Chondrocyte (in vitro differentiated cells): ENCODE measurements at regions not wholly inside any gene's neighbourhood (a gene's known extent, or its start where the extent isn't known, plus 50 kb on each side); places are given as distances from the start of the nearest gene placed in this dataset.

Experiments
- DNase-seq: peaks from one replicate; pipeline ENCODE4 v3.0.0; 2021; ENCODE audit warnings: mixed read lengths, low spot score
- H3K27ac Mint-ChIP-seq: one replicate; pipeline ENCODE4 v1.8.0; 2021; ENCODE audit warnings: mild to moderate bottlenecking, moderate library complexity, mixed read lengths; ENCODE audit not compliant: unreplicated experiment
- H3K27me3 Mint-ChIP-seq: 2 replicates; pipeline ENCODE4 v1.8.0; 2021; ENCODE audit warnings: low read depth, mixed read lengths
- H3K36me3 Mint-ChIP-seq: 2 replicates; pipeline ENCODE4 v1.8.0; 2021; ENCODE audit warnings: low read depth, mixed read lengths
- H3K4me1 Mint-ChIP-seq: 2 replicates; pipeline ENCODE4 v1.8.0; 2021; ENCODE audit warnings: low read depth, mild to moderate bottlenecking, mixed read lengths
- H3K4me3 Mint-ChIP-seq: one replicate; pipeline ENCODE4 v1.8.0; 2021; ENCODE audit warnings: mild to moderate bottlenecking, moderate library complexity, mixed read lengths; ENCODE audit not compliant: unreplicated experiment
- H3K9me3 Mint-ChIP-seq: 2 replicates; pipeline ENCODE4 v1.8.0; 2021; ENCODE audit warnings: low read depth, mixed read lengths
- TF ChIP-seq, protein P1 (sequence below): fragments of 200-600 bp; sonication (generic); IDR thresholded peaks from 2 replicates; pipeline ENCODE4 v1.5.0; 2021; ENCODE audit warnings: antibody characterized with exemption, mild to moderate bottlenecking, moderate library complexity

DNA sequence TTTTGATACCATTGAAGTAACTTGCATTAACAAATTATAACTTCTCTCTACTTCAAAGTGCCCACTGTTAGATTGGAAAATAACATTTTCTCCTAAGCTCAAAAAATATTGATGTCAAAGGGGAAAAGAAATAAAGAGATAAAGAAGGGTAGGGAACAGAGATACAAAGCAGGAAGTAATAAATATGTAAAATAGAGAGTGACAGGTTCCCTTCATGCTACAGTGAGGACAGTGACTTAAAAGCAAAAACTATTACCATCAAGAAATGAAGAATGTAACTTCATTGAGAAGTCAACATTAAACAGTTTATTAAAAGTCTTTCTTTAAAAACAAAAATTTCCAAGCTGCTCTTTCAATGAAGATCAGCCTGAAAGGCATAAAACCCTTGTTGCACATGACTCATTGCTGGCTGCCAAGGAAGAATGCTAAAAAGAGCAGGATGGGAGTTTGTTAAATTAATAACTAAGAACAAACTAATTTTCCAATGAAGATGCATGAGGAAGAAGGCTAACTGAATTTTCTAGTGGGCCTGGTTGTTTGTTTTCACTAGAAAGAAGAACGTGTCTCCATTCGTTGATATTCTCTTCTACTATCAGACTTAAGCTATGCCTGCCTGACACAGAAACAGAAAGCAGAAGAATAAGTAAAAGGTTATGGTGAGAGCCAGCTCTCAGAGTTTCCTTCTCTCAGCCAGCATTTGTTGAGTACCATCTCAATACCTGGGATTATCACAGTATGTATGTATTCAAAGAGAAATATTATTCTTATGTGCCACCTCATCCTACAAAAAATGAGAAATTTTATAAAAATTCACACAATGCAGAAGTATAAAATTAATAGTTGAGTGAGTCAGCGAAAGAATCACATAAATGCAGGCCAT is 197.8 kb upstream of the NREP start:
- Mint-ChIP-seq H3K36me3 (peaks cover 1% of the 10 kb centered on the region), H3K4me1 (peaks cover 81% of the 10 kb centered on the region), H3K27me3 (no peaks in the 10 kb centered on the region), H3K9me3 (peaks cover 14% of the 10 kb centered on the region), H3K4me3 (no peak overlapping the region), H3K27ac (peak overlapping the region; percentile 90)
- TF ChIP-seq, protein P1, sequence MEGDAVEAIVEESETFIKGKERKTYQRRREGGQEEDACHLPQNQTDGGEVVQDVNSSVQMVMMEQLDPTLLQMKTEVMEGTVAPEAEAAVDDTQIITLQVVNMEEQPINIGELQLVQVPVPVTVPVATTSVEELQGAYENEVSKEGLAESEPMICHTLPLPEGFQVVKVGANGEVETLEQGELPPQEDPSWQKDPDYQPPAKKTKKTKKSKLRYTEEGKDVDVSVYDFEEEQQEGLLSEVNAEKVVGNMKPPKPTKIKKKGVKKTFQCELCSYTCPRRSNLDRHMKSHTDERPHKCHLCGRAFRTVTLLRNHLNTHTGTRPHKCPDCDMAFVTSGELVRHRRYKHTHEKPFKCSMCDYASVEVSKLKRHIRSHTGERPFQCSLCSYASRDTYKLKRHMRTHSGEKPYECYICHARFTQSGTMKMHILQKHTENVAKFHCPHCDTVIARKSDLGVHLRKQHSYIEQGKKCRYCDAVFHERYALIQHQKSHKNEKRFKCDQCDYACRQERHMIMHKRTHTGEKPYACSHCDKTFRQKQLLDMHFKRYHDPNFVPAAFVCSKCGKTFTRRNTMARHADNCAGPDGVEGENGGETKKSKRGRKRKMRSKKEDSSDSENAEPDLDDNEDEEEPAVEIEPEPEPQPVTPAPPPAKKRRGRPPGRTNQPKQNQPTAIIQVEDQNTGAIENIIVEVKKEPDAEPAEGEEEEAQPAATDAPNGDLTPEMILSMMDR = no peak
- DNase-seq = no peak

DNA sequence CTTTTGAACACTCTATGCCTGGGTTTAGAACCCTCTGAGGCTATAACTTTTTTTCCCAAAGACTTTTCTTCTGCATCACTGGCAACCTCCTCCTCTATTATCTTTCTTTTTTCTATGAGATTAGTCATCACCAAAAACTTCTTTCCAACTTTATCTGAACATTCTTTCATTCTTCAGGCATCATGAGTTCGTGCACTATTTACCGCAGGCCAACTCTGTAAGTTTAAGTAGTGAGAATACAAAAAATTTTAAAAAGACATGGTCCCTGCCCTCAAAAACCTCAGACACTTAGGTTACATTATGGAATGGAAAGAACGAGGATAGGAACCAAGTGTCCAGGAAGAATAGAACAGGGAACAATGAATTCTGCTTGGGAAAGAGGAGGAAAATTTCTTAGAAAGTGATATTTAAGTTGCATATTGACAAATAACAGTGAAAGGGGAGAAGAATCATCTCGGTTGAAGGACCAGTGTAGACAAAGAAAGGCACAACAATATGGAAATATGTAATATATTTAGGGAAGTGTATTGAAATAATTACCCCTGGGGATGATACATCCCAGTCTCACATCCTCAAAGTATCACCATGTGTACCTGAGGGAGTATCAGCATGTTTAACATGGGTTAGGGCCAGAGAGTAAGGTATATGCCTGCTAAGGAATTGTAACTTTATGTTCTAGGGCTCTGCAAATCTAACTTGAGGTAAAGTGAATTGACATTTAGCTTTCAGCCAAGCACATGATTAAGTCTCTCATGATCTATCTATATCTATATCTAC is 196.5 kb upstream of the NREP start:
- Mint-ChIP-seq H3K9me3 (peaks cover 14% of the 10 kb centered on the region), H3K4me3 (peak overlapping the region; percentile 3), H3K36me3 (peaks cover 1% of the 10 kb centered on the region), H3K4me1 (peaks cover 79% of the 10 kb centered on the region), H3K27ac (peak overlapping the region; percentile 90), H3K27me3 (no peaks in the 10 kb centered on the region)
- DNase-seq = no peak
- TF ChIP-seq, protein P1 = no peak

DNA sequence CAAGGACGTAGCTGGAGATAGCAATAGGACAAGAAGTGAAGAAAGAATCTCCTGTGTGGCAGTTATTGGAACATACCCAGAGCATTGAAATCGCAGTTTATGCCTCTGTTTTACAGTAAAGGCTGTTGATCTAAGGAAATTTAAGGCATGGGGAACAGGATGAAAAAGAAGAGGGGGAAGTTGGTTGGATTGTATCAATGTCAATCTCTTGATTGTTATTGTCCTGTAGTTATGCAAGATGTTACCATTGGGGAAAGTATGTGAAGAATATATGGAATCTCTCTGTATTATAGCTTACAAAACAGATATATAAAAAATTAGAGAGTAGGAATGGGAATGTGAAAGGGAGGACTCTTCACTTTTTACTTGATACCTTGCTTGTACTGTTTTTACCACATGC is 195.6 kb upstream of the NREP start:
- DNase-seq = no peak
- Mint-ChIP-seq H3K9me3 (peaks cover 14% of the 10 kb centered on the region), H3K27ac (peak overlapping the region; percentile 90), H3K27me3 (no peaks in the 10 kb centered on the region), H3K4me3 (no peak overlapping the region), H3K4me1 (peaks cover 81% of the 10 kb centered on the region), H3K36me3 (peaks cover 1% of the 10 kb centered on the region)
- TF ChIP-seq, protein P1 = no peak

DNA sequence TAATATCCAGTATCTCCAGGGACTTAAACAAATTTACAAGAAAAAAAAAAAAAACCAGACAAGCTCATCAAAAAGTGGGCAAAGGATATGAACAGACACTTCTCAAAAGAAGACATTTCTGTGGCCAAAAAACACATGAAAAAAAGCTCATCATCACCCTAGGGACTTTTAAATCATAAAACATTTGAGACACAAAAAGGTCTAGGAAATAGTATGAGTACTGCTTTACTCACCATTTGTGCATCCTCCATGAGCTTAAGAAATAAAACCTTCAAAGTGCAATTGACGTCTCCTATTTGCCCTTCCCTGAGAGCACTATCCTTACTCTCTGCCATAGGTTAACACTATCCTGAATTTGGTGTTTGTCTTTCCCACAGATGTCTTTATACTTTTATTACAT is 193.7 kb upstream of the NREP start:
- H3K36me3 Mint-ChIP-seq = peaks cover 1% of the 10 kb centered on the region
- H3K4me1 Mint-ChIP-seq = peaks cover 86% of the 10 kb centered on the region
- peaks cover 10% of the 10 kb centered on the region for H3K9me3 Mint-ChIP-seq
- H3K4me3 Mint-ChIP-seq = no peak overlapping the region
- TF ChIP-seq, protein P1 = no peak
- DNase-seq = no peak
- H3K27me3 Mint-ChIP-seq = no peaks in the 10 kb centered on the region
- H3K27ac Mint-ChIP-seq = peak overlapping the region; percentile 83

DNA sequence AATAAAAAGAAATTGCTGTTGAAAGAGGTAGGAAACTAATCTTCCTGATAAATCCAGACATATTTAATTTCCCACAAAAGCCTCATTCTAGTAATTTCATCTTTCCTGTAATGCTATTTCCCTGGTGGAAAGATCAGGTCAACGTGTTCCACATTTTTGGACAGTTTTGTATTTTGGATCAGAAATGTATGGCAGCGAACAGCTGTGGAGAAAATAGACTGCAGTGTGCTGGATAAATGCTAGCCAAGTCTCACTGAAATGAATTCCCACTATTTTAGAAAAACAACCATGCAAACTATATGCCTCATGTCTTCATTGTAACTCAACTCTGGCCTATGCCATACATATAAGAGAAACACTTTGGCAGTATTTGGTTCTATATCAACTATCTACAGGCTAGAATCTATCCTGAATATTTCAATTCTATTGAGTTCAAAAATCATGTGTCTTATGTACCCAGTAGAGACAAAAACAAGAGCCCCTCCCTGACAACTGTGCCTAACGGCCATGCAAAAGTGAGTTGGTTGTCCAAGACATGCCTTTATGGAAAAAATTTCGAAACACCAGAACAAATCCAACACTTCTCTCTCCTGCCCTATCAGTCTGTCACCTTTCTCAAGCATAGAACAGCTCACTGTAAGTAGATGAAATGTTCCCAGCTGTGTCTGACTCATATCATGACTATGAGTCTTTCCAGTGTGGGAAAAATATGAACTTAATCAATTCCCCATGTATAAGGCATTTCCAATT is 191.3 kb upstream of the NREP start:
- Mint-ChIP-seq H3K4me1 (peaks cover 79% of the 10 kb centered on the region), H3K27me3 (no peaks in the 10 kb centered on the region), H3K4me3 (peak overlapping the region; percentile 1), H3K27ac (peak overlapping the region; percentile 94), H3K36me3 (peaks cover 6% of the 10 kb centered on the region), H3K9me3 (peaks cover 16% of the 10 kb centered on the region)
- DNase-seq = no peak
- TF ChIP-seq, protein P1 = no peak
